Trophoblast cell (in vitro differentiated cells and primary cell): ENCODE measurements at regions not wholly inside any gene's neighbourhood (a gene's known extent, or its start where the extent isn't known, plus 50 kb on each side); places are given as distances from the start of the nearest gene placed in this dataset.

ENCODE experiments used
- DNase-seq, 2 donors: peaks; one replicate each; pipeline ENCODE4 v3.0.0-alpha.2; 2016
- H2AFZ ChIP-seq: 2 replicates; pipeline ENCODE4 v1.6.1; 2013; ENCODE audit warnings: low read length, moderate library complexity, mild to moderate bottlenecking; ENCODE audit not compliant: insufficient read depth, poor library complexity
- H2AK5ac ChIP-seq: 2 replicates; pipeline ENCODE4 v1.6.1; 2013; ENCODE audit warnings: mild to moderate bottlenecking, low read length
- H2BK120ac ChIP-seq: 2 replicates; pipeline ENCODE4 v1.6.1; 2013; ENCODE audit warnings: low read length, mild to moderate bottlenecking, moderate library complexity; ENCODE audit not compliant: insufficient read depth, poor library complexity
- H2BK12ac ChIP-seq: 2 replicates; pipeline ENCODE4 v1.6.1; 2013; ENCODE audit warnings: mild to moderate bottlenecking, low read length, moderate library complexity
- H2BK5ac ChIP-seq: 2 replicates; pipeline ENCODE4 v1.6.1; 2013; ENCODE audit warnings: low read length, low read depth, moderate library complexity, mild to moderate bottlenecking; ENCODE audit not compliant: poor library complexity
- H3K14ac ChIP-seq: 2 replicates; pipeline ENCODE4 v1.6.1; 2013; ENCODE audit warnings: mild to moderate bottlenecking, low read length
- H3K18ac ChIP-seq: 2 replicates; pipeline ENCODE4 v1.6.1; 2013; ENCODE audit warnings: mild to moderate bottlenecking, low read length
- H3K23ac ChIP-seq: 2 replicates; pipeline ENCODE4 v1.6.1; 2013; ENCODE audit warnings: low read length
- H3K27ac ChIP-seq: 2 replicates; pipeline ENCODE4 v1.5.1; 2013; ENCODE audit warnings: low read depth, mild to moderate bottlenecking, inconsistent platforms, low read length, moderate library complexity
- H3K27me3 ChIP-seq: 2 replicates; pipeline ENCODE4 v1.6.1; 2013; ENCODE audit warnings: inconsistent platforms, mild to moderate bottlenecking, low read length, moderate library complexity; ENCODE audit not compliant: insufficient read depth
- H3K36me3 ChIP-seq, 2 experiments: 1 replicate in 1 of 2; 2 replicates in 1 of 2; pipeline ENCODE4 v1.6.1; 2013; ENCODE audit warnings: low read length in 2 of 2, mild to moderate bottlenecking in 2 of 2, moderate library complexity in 1 of 2; ENCODE audit not compliant: insufficient read depth in 2 of 2, control insufficient read depth in 1 of 2
- H3K4ac ChIP-seq: 2 replicates; pipeline ENCODE4 v1.6.1; 2013; ENCODE audit warnings: low read depth, mild to moderate bottlenecking, low read length, moderate library complexity
- H3K4me1 ChIP-seq, 2 experiments: 1 replicate in 1 of 2; 2 replicates in 1 of 2; pipeline ENCODE4 v1.6.1; 2013; ENCODE audit warnings: low read length in 2 of 2, mild to moderate bottlenecking in 2 of 2, moderate library complexity in 1 of 2; ENCODE audit not compliant: insufficient read depth in 2 of 2, control insufficient read depth in 1 of 2
- H3K4me2 ChIP-seq: 2 replicates; pipeline ENCODE4 v1.6.1; 2013; ENCODE audit warnings: inconsistent platforms, mild to moderate bottlenecking, low read length, moderate library complexity
- H3K4me3 ChIP-seq: 2 replicates; pipeline ENCODE4 v1.5.1; 2013; ENCODE audit warnings: mild to moderate bottlenecking, low read depth, low read length, inconsistent platforms
- H3K79me1 ChIP-seq: one replicate; pipeline ENCODE4 v1.6.1; 2013; ENCODE audit warnings: low read length
- H3K79me2 ChIP-seq: 2 replicates; pipeline ENCODE4 v1.6.1; 2013; ENCODE audit warnings: low read length, mild to moderate bottlenecking; ENCODE audit not compliant: control insufficient read depth, insufficient read depth, poor library complexity
- H3K9ac ChIP-seq: 2 replicates; pipeline ENCODE4 v1.6.1; 2013; ENCODE audit warnings: mild to moderate bottlenecking, low read length
- H3K9me3 ChIP-seq: 2 replicates; pipeline ENCODE4 v1.6.1; 2013; ENCODE audit warnings: low read depth, mild to moderate bottlenecking, control low read depth, inconsistent platforms, low read length; ENCODE audit not compliant: insufficient read depth
- H4K12ac ChIP-seq: 2 replicates; pipeline ENCODE4 v1.6.1; 2013; ENCODE audit warnings: low read depth, mild to moderate bottlenecking, low read length, moderate library complexity
- H4K8ac ChIP-seq: 2 replicates; pipeline ENCODE4 v1.6.1; 2013; ENCODE audit warnings: low read depth, mild to moderate bottlenecking, low read length, moderate library complexity
- H4K91ac ChIP-seq: one replicate; pipeline ENCODE4 v1.6.1; 2013; ENCODE audit warnings: low read depth, mild to moderate bottlenecking, low read length, moderate library complexity
- whole genome bisulfite sequencing: extraction: QIAGEN DNeasy Blood & Tissue Kit; methylation state at CpG from one replicate; pipeline ENCODE4 v1.1.7; 2013; ENCODE audit warnings: missing lambda C conversion rate; ENCODE audit not compliant: insufficient read length, insufficient coverage; ENCODE audit errors: extremely low coverage; 5-methylcytosine and 5-hydroxymethylcytosine counted together

DNA sequence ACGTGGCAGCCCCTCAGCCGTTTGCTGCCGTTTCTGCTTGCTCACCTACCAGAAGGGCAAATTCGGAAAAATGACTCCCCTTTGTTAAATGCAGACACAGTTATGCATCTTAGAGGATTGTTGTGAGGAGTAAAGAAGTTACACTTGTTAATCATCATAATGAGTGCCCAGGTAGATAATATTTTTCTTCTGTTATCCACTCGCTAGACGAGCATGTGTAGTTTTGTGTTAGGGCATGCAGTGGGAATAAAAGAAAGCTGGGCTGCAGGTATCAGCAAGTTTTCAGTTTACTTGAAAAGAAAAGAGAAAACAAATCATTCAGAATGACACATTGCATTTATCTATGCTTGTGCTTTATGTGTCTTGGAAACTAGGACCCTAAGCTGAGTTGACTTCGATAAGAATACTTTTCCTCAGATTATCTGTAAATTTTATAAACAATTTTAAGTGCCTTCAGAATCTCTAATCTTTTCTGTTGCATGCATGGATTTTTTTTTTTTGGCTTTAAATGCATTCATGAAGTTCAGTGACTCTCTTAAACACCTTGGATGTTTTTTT is 365.3 kb downstream of the QKI start:
- Histone ChIP-seq H3K4me1 (peaks cover 0 to 2% of the 10 kb centered on the region in 2 experiments), H4K8ac (no peak overlapping the region), H3K79me1 (no peaks in the 10 kb centered on the region), H3K18ac (no peak overlapping the region), H3K27ac (no peak overlapping the region), H4K12ac (no peak overlapping the region), H3K27me3 (no peaks in the 10 kb centered on the region), H2AK5ac (peak overlapping the region; percentile 37), H3K4me3 (no peak overlapping the region), H3K4ac (no peak overlapping the region), H3K36me3 (no peaks in the 10 kb centered on the region), H3K79me2 (no peaks in the 10 kb centered on the region), H2BK12ac (no peak overlapping the region), H4K91ac (no peak overlapping the region), H2BK120ac (no peak overlapping the region), H3K9ac (no peak overlapping the region), H3K4me2 (no peak overlapping the region), H2BK5ac (no peak overlapping the region), H2AFZ (no peak overlapping the region), H3K14ac (no peak overlapping the region), H3K23ac (no peak overlapping the region), H3K9me3 (no peaks in the 10 kb centered on the region)
- DNase-seq: no peak
- WGBS: no CpG with 5 or more reads among the region's 7 CpGs

GRCh38 chr6:163777716-163778115 is 363.2 kb downstream of the QKI start:
- no peak for DNase-seq
- peaks cover 0 to 2% of the 10 kb centered on the region in 2 experiments for H3K4me1 ChIP-seq
- no peaks in the 10 kb centered on the region for H3K79me2 ChIP-seq
- H3K23ac ChIP-seq: no peak overlapping the region
- H3K9me3 ChIP-seq: peaks cover 2% of the 10 kb centered on the region
- no peaks in the 10 kb centered on the region for H3K27me3 ChIP-seq
- H4K8ac ChIP-seq: no peak overlapping the region
- H3K18ac ChIP-seq: no peak overlapping the region
- no peak overlapping the region for H2AFZ ChIP-seq
- no peak overlapping the region for H2AK5ac ChIP-seq
- H3K14ac ChIP-seq: no peak overlapping the region
- H2BK5ac ChIP-seq: no peak overlapping the region
- no peak overlapping the region for H3K4me3 ChIP-seq
- H3K79me1 ChIP-seq: no peaks in the 10 kb centered on the region
- H3K9ac ChIP-seq: no peak overlapping the region
- no peak overlapping the region for H4K91ac ChIP-seq
- no peak overlapping the region for H2BK12ac ChIP-seq
- no peak overlapping the region for H3K4me2 ChIP-seq
- no peaks in the 10 kb centered on the region for H3K36me3 ChIP-seq
- H3K4ac ChIP-seq: no peak overlapping the region
- H3K27ac ChIP-seq: no peak overlapping the region
- no peak overlapping the region for H2BK120ac ChIP-seq
- no CpG with 5 or more reads among the region's 1 CpG for WGBS
- H4K12ac ChIP-seq: no peak overlapping the region

DNA sequence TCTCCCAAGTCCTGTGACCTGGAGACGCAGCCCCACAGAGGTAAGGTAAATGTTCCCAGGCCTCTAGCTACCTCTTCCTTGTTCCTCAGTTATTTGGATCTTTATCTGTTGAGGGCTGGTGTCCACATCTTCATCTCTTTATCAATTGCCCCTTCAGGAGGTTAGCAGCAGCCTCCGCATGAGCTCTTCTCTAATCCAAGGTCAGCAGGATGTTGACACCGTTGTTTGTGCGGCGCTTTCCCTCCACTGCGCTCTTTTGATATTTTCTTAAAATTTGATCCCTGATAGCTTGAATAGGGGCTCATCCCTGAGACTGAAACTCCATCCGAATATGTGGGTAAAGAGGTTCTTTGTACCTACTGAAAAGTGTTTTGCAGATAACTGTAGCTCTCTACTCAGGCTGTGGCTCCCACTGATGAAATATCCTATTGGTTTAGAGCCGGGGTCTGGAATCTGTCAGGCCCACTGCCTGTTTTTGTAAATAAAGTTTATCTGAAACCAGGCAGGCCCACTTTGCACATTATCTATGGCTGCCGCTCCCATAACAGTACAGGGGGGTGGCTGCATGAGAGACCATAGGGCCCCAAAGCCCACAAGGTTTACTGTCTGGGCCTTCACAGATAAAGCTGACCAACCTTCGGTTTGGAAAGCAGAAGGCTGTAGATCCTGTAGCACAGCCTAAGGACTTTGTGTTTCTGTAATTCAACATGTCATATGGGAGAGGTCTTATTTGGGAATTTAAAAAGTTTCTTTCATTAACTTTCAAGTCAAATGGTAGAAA is 362.6 kb downstream of the QKI start:
- H3K4me1 ChIP-seq: no peaks in the 10 kb centered on the region
- H3K79me1 ChIP-seq: no peaks in the 10 kb centered on the region
- no peak overlapping the region for H3K27ac ChIP-seq
- no peak overlapping the region for H3K9ac ChIP-seq
- no peak overlapping the region for H3K4me3 ChIP-seq
- H3K4ac ChIP-seq: no peak overlapping the region
- no peak overlapping the region for H4K8ac ChIP-seq
- no peak overlapping the region for H3K18ac ChIP-seq
- no peak overlapping the region for H2AK5ac ChIP-seq
- no peak overlapping the region for H2BK5ac ChIP-seq
- H2BK120ac ChIP-seq: no peak overlapping the region
- no peak overlapping the region for H4K91ac ChIP-seq
- no peak overlapping the region for H2AFZ ChIP-seq
- H3K9me3 ChIP-seq: peaks cover 2% of the 10 kb centered on the region
- WGBS: no CpG with 5 or more reads among the region's 10 CpGs
- H2BK12ac ChIP-seq: no peak overlapping the region
- no peak overlapping the region for H3K23ac ChIP-seq
- DNase-seq: no peak
- H3K27me3 ChIP-seq: no peaks in the 10 kb centered on the region
- no peak overlapping the region for H3K4me2 ChIP-seq
- H3K14ac ChIP-seq: no peak overlapping the region
- no peak overlapping the region for H4K12ac ChIP-seq
- H3K36me3 ChIP-seq: no peaks in the 10 kb centered on the region
- H3K79me2 ChIP-seq: no peaks in the 10 kb centered on the region

- WGBS: no CpG with 5 or more reads among the region's 5 CpGs
- no peak overlapping the region for H2BK12ac ChIP-seq
- H2BK5ac ChIP-seq: no peak overlapping the region
- H3K9ac ChIP-seq: no peak overlapping the region
- H3K4me3 ChIP-seq: no peak overlapping the region
- H3K27ac ChIP-seq: no peak overlapping the region
- no peak overlapping the region for H2AFZ ChIP-seq
- no peaks in the 10 kb centered on the region for H3K4me1 ChIP-seq
- H3K4ac ChIP-seq: no peak overlapping the region
- no peaks in the 10 kb centered on the region for H3K27me3 ChIP-seq
- H2AK5ac ChIP-seq: no peak overlapping the region
- H3K36me3 ChIP-seq: no peaks in the 10 kb centered on the region
- H4K91ac ChIP-seq: no peak overlapping the region
- no peak overlapping the region for H2BK120ac ChIP-seq
- no peak overlapping the region for H3K4me2 ChIP-seq
- no peak overlapping the region for H3K14ac ChIP-seq
- H3K79me1 ChIP-seq: no peaks in the 10 kb centered on the region
- peaks cover 2% of the 10 kb centered on the region for H3K9me3 ChIP-seq
- no peak for DNase-seq
- no peaks in the 10 kb centered on the region for H3K79me2 ChIP-seq
- H4K8ac ChIP-seq: no peak overlapping the region
- H3K23ac ChIP-seq: no peak overlapping the region
- H4K12ac ChIP-seq: no peak overlapping the region
- H3K18ac ChIP-seq: no peak overlapping the region
These were observed 361.8 kb downstream of the QKI start for GRCh38 chr6:163776196-163776905.
